COR-L47 (cell line): ENCODE measurements at regions not wholly inside any gene's neighbourhood (a gene's known extent, or its start where the extent isn't known, plus 50 kb on each side); places are given as distances from the start of the nearest gene placed in this dataset.

ENCODE experiments used
- DNase-seq: peaks from one replicate; lab custom pipeline; 2025; lab: John Stamatoyannopoulos, UW

DNA sequence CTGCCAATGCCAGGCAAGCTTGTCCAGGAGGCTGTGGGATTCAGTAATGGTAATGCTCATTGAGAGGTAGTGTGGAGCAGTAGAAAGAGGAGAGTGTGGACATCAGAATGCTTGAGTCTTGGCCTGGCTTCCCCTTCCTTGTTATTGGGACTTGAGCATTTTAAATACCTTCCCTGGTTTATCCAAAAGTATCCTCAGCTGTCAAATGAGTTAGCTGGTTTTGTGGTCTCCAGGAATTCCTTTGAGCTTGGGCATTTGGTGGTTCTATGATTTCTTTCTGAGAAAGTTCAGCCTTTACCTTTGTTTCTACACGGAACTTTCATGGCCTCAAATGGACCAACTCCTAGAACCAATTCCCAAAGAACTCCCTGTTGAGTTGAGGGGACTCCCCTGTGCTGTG, 264.3 kb downstream of the PTEN start:
- no peak for DNase-seq

DNA sequence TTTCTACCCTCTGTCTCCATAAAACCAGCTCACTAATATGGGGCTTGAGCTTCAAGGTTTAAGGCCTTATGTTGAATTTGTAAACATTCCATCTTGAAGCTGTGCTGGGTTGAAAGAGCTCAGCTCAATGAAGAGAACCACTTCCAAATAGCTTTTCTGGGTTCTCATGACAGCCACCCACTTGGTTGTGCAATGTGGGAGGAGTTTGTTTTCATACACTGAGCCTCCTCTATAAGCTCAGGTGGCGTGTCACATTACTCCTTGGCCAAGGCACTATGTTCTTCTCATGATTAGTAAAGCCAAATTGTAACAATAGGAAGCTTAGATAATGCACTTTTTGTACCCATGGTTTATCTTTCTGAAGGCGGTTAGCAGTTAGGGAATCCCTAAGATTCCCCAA, 265.6 kb downstream of the PTEN start:
- no peak for DNase-seq

DNA sequence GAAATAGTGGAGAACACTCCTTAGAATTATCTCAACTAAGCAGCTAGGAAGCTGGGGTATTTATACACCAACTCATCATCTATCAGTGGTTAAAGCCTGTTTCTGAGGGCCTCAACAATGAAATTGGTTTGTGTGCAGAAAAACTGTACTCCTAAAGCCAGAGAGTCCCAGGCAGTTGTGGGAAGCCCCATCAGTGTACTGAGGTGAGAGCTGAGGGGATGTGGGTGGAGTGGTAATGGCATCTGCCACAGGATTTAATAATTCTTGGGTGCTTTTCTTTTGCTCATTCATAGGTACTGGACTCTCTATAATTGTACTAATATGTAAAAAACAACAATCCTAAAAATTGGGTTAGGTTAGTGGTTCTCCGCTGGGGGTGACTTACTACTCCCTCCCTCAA, 267.5 kb downstream of the PTEN start:
- no peak for DNase-seq

DNA sequence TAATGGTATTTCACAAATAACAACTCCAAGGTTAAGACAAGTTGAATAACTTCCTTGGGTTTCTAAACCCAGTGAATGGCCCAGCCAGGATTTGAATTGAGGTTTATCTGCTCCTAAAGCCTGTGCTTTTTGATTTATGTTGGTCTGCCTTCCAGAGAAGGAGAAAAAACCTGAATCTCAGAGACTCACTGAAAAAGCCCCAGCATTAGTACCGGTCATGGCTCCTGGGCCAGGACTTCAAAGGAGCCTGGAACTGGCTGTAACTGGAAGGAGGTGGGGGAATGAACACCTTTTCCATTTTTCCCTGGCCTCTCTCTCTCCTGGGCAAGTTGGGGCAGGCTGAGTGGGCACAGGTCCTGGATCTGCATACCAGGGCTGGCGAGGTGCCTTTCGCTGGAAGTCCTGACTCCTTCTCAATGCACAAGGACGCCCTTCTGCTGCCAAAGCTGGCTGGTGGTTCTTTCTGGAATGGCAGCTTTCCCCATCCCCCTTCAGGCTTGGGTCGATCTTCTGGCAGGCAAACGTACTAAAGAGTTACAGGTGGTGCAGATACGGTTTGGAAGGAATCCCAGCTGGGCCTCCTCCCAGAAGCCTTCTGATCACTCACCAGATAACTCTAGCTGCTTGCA, 268.2 kb downstream of the PTEN start:
- DNase-seq: no peak

GRCh38 chr10:88136712-88137111, 273.3 kb downstream of the PTEN start:
- DNase-seq: no peak

- DNase-seq: no peak
These were observed 275.0 kb downstream of the PTEN start for GRCh38 chr10:88138319-88138848.

- no peak for DNase-seq
These were observed 283.8 kb downstream of the PTEN start for GRCh38 chr10:88147000-88147798.

- DNase-seq: no peak
These were observed 286.5 kb downstream of the PTEN start for GRCh38 chr10:88149906-88150305.

GRCh38 chr10:88150339-88150738, 286.9 kb downstream of the PTEN start:
- DNase-seq: no peak

- DNase-seq: no peak
These were observed 289.3 kb downstream of the PTEN start for GRCh38 chr10:88152728-88153133.

- no peak for DNase-seq
These were observed 291.3 kb downstream of the PTEN start for GRCh38 chr10:88154596-88155250.

DNA sequence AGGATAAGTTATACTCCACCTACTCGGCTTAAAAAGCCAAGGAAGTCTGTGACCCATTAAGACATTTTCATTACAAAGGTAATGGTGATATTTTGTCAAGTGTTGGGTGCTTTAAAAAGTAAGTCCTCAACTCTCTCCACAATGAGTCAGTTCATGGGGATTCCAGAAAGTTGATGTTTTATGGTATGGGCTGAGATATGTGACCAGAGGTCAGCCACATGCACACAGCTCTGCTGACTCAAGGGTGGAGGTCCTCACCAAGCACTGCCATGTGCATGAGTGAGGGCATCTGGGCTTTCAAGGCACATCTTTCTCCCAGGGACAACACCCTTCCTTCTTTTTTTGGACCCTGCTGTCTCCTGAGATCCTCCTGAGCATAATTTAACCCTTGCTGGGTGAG, 292.9 kb downstream of the PTEN start:
- DNase-seq: no peak

GRCh38 chr10:88157981-88158465, 294.6 kb downstream of the PTEN start:
- no peak for DNase-seq

DNA sequence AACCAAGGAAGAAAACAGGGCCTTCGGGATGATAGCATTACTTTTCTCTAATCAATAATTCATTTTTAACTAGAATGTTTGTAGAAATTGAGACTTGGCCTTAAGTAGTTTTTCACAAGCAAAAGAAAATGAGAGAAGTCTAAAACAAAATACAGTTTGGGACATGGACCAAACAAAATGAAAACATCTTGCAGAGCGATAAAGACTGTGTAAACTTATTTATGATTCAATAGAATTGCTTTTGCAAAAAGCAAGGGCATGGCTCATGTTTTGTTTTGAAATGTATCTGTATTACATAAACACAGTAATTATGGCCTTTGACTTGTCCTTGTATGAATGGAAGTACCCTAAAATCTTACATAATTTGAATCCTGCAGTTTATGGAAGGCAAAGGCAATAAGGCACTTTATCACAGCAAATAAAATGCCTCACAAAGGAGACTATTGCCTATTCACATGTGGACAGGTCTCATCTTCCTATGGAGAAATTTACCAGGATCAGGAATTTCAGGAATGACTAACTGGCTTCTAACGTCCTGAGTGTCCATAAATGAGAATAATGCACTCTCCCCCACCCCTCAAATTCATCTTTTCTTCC, 295.2 kb downstream of the PTEN start:
- no peak for DNase-seq

GRCh38 chr10:88159127-88159829, 295.9 kb downstream of the PTEN start:
- no peak for DNase-seq

GRCh38 chr10:88161070-88161469, 297.6 kb downstream of the PTEN start:
- DNase-seq: no peak

DNA sequence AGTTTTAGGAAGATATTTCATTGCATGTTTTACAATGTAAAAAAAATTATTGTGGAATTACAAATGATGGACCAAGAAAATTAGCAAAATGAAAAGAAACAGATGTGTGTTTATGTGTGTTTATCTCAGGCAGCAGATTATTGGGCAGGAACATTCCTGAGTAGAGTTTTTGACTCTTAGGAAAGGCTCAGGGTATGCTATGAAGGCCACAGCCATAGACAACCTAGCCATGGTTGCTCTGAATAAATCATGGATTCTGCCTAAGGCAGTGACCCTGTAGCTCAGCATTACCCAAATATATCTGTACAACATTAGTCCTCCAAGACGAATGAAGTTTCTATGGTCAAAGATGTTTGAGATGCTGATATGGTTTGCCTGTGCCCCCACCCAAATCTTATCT, 298.3 kb downstream of the PTEN start:
- no peak for DNase-seq

GRCh38 chr10:88162852-88163251, 299.4 kb downstream of the PTEN start:
- DNase-seq: no peak

DNA sequence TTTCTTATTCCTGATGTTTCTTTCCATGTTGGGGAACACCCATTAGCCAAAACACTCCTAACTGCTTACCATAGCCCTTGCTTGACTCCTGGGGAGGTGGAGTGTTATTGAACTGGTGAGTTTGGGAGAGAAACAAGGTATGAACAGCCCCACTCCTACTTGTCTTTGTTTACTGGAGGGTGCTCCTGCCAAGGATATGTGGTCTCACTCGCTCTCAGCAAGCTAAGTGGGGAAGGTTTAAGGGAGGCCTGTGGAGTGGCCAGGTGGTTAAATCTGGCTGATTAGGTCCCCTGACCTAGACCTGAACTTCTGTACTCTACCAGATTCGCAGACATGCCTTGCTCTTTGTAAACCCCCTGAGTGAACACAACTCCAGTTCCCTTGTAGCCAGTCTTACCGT, 300.1 kb downstream of the PTEN start:
- DNase-seq: no peak

GRCh38 chr10:88164471-88164870, 301.0 kb downstream of the PTEN start:
- no peak for DNase-seq

- DNase-seq: no peak
These were observed 302.4 kb downstream of the PTEN start for GRCh38 chr10:88165849-88166271.
